Endodermal cell (in vitro differentiated cells): ENCODE measurements at regions not wholly inside any gene's neighbourhood (a gene's known extent, or its start where the extent isn't known, plus 50 kb on each side); places are given as distances from the start of the nearest gene placed in this dataset.
A peak's percentile ranks its signal among the peaks of the same experiment; 100 is the strongest.

Experiments used
- DNase-seq: peaks from one replicate; pipeline ENCODE4 v3.0.0-alpha.2; 2017
- H3K27ac ChIP-seq: 2 replicates; pipeline ENCODE4 v1.5.1; 2013; ENCODE audit warnings: mild to moderate bottlenecking, low read depth, low read length, moderate library complexity
- H3K27me3 ChIP-seq: 2 replicates; pipeline ENCODE4 v1.6.1; 2013; ENCODE audit warnings: mild to moderate bottlenecking, low read length, moderate library complexity; ENCODE audit not compliant: insufficient read depth, control insufficient read depth, poor library complexity, severe bottlenecking
- H3K36me3 ChIP-seq: 2 replicates; pipeline ENCODE4 v1.7.0; 2013; ENCODE audit warnings: mild to moderate bottlenecking, low read length, moderate library complexity; ENCODE audit not compliant: control insufficient read depth, insufficient read depth
- H3K4me1 ChIP-seq: one replicate; pipeline ENCODE4 v1.7.0; 2013; ENCODE audit warnings: low read length; ENCODE audit not compliant: control insufficient read depth, insufficient read depth
- H3K4me3 ChIP-seq: 2 replicates; pipeline ENCODE4 v1.5.1; 2013; ENCODE audit warnings: mild to moderate bottlenecking, low read length, moderate library complexity
- H3K9ac ChIP-seq: 2 replicates; pipeline ENCODE4 v1.6.1; 2013; ENCODE audit warnings: mild to moderate bottlenecking, low read length, moderate library complexity; ENCODE audit not compliant: poor library complexity, severe bottlenecking; ENCODE audit errors: extremely low read depth
- H3K9me3 ChIP-seq: 2 replicates; pipeline ENCODE4 v1.6.1; 2013; ENCODE audit warnings: mild to moderate bottlenecking, low read length, moderate library complexity; ENCODE audit not compliant: control insufficient read depth
- H3K27ac Mint-ChIP-seq: 2 replicates; pipeline ENCODE4 v1.8.0; 2020; ENCODE audit warnings: mixed read lengths
- H3K27me3 Mint-ChIP-seq: 2 replicates; pipeline ENCODE4 v1.8.0; 2021; ENCODE audit warnings: mild to moderate bottlenecking, mixed read lengths; ENCODE audit not compliant: insufficient read depth
- H3K36me3 Mint-ChIP-seq: 2 replicates; pipeline ENCODE4 v1.8.0; 2020; ENCODE audit warnings: low read depth, mixed read lengths
- H3K4me1 Mint-ChIP-seq: 2 replicates; pipeline ENCODE4 v1.8.0; 2020; ENCODE audit warnings: mixed read lengths
- H3K4me3 Mint-ChIP-seq: 2 replicates; pipeline ENCODE4 v1.8.0; 2020; ENCODE audit warnings: mild to moderate bottlenecking, moderate library complexity, mixed read lengths
- H3K9me3 Mint-ChIP-seq: 2 replicates; pipeline ENCODE4 v1.8.0; 2020; ENCODE audit warnings: mild to moderate bottlenecking, mixed read lengths
- WGBS, 2 experiments: methylation state at CpG; one replicate each; pipeline versions ENCODE4 v1.1.5 to v1.1.7; 2013; ENCODE audit warnings: missing lambda C conversion rate in 2 of 2, mixed read lengths in 1 of 2; ENCODE audit not compliant: insufficient coverage in 1 of 2, insufficient read length in 1 of 2; 5-methylcytosine and 5-hydroxymethylcytosine counted together
- TF ChIP-seq, protein P1 (sequence below): fragments of 200-600 bp; sonication (generic); conservative IDR thresholded peaks from 2 replicates; pipeline ENCODE4 v1.5.0; 2021; ENCODE audit warnings: antibody characterized with exemption, mild to moderate bottlenecking

DNA sequence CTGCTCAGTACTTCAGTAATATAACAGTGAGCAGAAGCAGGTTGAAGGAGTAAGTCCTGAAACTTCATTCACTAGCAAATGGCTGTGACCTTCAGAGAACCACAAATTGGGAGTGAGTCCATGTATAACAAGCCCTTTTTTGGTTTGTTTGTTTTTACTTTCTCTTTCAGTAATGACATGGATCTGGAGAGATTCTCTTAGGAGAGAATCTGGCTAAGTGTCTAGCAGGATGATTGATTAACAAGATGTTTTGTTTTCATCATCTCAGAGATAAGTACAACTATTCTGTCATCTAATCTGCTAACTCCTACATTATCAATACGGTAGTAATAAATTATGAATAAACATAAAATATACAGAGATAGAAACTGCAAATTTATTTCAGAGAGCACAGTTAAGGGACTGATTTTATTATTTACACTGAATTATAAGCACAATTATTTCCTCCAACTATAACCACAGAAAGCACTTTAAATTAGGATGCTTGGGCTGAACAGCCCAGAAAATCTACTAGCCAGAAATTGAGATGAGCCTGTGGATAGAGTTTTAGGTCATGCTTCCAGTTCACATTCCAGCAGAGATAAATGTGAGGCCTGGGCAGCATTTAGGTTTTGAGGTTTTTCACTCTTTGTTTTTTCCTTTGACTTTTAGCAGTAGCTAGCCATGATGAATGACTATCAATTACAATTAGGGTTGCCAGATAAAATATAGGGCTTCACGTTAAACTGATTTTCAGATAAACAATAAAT is 429.3 kb upstream of the FAT3 start:
- Histone ChIP-seq H3K36me3 (no peaks in the 10 kb centered on the region), H3K4me3 (peak overlapping the region; percentile 19)
- no peak overlapping the region for H3K27ac Mint-ChIP-seq

DNA sequence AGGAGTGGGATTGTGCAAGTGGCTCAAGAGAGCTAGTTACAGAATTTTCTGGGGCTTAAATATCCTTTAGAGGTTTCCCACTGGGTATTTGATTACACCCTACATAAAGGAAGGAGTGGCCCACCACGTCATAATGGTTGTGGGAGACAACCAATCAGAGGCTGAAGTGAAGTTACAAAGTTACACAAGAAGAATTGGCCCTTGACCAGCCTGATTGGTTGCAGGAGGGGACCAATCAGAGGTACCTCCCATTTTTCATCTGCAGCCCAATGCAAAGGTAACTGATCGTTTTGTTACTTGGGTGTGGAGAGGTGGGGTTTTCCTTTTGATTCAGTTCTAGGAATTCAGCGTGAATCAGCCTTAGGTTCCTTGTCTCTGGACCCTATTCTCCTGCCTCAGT is 430.5 kb upstream of the FAT3 start:
- H3K4me3 ChIP-seq: peak overlapping the region; percentile 18
- Mint-ChIP-seq H3K27me3 (no peaks in the 10 kb centered on the region), H3K9me3 (no peaks in the 10 kb centered on the region), H3K4me1 (peaks cover 47% of the 10 kb centered on the region), H3K36me3 (no peaks in the 10 kb centered on the region), H3K4me3 (no peak overlapping the region), H3K27ac (peak overlapping the region; percentile 79)
- no peak for DNase-seq
- H3K9ac ChIP-seq: no peak overlapping the region
- no peak overlapping the region for H3K27ac ChIP-seq
- WGBS, 2 experiments: 78% methylated on average over 2 of the region's 3 CpGs; no CpG with 5 or more reads in 1 of the 2 experiments
- peaks cover 7% of the 10 kb centered on the region for H3K4me1 ChIP-seq
- TF ChIP-seq, protein P1, sequence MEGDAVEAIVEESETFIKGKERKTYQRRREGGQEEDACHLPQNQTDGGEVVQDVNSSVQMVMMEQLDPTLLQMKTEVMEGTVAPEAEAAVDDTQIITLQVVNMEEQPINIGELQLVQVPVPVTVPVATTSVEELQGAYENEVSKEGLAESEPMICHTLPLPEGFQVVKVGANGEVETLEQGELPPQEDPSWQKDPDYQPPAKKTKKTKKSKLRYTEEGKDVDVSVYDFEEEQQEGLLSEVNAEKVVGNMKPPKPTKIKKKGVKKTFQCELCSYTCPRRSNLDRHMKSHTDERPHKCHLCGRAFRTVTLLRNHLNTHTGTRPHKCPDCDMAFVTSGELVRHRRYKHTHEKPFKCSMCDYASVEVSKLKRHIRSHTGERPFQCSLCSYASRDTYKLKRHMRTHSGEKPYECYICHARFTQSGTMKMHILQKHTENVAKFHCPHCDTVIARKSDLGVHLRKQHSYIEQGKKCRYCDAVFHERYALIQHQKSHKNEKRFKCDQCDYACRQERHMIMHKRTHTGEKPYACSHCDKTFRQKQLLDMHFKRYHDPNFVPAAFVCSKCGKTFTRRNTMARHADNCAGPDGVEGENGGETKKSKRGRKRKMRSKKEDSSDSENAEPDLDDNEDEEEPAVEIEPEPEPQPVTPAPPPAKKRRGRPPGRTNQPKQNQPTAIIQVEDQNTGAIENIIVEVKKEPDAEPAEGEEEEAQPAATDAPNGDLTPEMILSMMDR: no peak
- H3K27me3 ChIP-seq: no peaks in the 10 kb centered on the region
- H3K36me3 ChIP-seq: no peaks in the 10 kb centered on the region
- H3K9me3 ChIP-seq: no peaks in the 10 kb centered on the region

More for the DNA sequence above, 429.3 kb upstream of the FAT3 start:
- Mint-ChIP-seq H3K36me3 (no peaks in the 10 kb centered on the region), H3K9me3 (no peaks in the 10 kb centered on the region), H3K4me1 (peaks cover 47% of the 10 kb centered on the region), H3K4me3 (no peak overlapping the region), H3K27me3 (no peaks in the 10 kb centered on the region)
- peak overlapping the region; percentile 51 for H3K27ac ChIP-seq
- no peaks in the 10 kb centered on the region for H3K27me3 ChIP-seq
- no CpG with 5 or more reads among the region's 2 CpGs for WGBS, 2 experiments
- no peak overlapping the region for H3K9ac ChIP-seq
- no peak for DNase-seq
- peaks cover 7% of the 10 kb centered on the region for H3K4me1 ChIP-seq
- no peaks in the 10 kb centered on the region for H3K9me3 ChIP-seq
- TF ChIP-seq, protein P1: no peak

DNA sequence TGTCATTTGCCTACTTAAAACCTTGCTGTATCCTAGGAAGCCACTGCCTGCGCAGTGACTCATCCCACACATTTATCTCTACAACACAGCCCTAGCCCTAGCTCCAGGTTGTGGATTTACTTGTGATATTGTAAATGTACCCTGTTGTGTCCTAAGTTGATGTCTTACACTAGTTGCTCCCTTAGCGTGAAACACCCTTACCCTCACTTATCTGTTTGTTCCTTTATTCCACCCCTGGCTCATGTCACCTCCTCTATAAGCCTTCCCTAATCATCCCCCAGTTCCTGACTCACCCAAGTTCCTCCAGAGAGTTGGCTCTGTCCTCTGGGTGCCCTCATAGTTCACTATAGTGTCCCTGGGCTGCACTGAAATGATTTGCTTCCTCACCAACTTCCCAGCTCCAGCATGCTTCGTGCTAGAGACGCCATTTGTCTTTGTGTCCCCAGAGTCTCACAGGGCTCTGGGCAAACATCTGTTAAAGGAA is 431.8 kb upstream of the FAT3 start:
- Mint-ChIP-seq H3K27ac (peak overlapping the region; percentile 79), H3K9me3 (no peaks in the 10 kb centered on the region), H3K36me3 (no peaks in the 10 kb centered on the region), H3K27me3 (no peaks in the 10 kb centered on the region), H3K4me1 (peaks cover 47% of the 10 kb centered on the region), H3K4me3 (no peak overlapping the region)
- H3K9ac ChIP-seq: no peak overlapping the region
- no peaks in the 10 kb centered on the region for H3K27me3 ChIP-seq
- H3K4me3 ChIP-seq: peak overlapping the region; percentile 42
- H3K4me1 ChIP-seq: peaks cover 7% of the 10 kb centered on the region
- peak; percentile 50 for DNase-seq
- TF ChIP-seq, protein P1: no peak
- no peak overlapping the region for H3K27ac ChIP-seq
- H3K9me3 ChIP-seq: no peaks in the 10 kb centered on the region
- WGBS, 2 experiments: 91% methylated on average over 4 of the region's 4 CpGs; no CpG with 5 or more reads in 1 of the 2 experiments
- no peaks in the 10 kb centered on the region for H3K36me3 ChIP-seq
